ENCODE measurements at regions not wholly inside any gene's neighbourhood (a gene's known extent, or its start where the extent isn't known, plus 50 kb on each side); places are given as distances from the start of the nearest gene placed in this dataset.

GRCh38 chr21:27171707-27172106, 204.8 kb upstream of the ADAMTS5 start:
- TF ChIP-seq POLR2A (IDR thresholded peaks at IDR 0.05; ENCODE audit: low read length): no peak
- TF ChIP-seq GATA1 (IDR thresholded peaks at IDR 0.05; ENCODE audit: low read depth, low read length): no peak
